HEK293 (cell line): ENCODE measurements at regions not wholly inside any gene's neighbourhood (a gene's known extent, or its start where the extent isn't known, plus 50 kb on each side); places are given as distances from the start of the nearest gene placed in this dataset.

Experiments
- ELK4 ChIP-seq: IDR thresholded peaks from 2 replicates; pipeline ENCODE4 v1.6.1; 2011; ENCODE audit warnings: mild to moderate bottlenecking, low read depth, low read length, borderline replicate concordance
- KLF1 ChIP-seq: fragments of 450-650 bp; formaldehyde crosslinking; IDR thresholded peaks from 2 replicates; pipeline ENCODE4 v1.5.1; 2016; ENCODE audit warnings: missing biosample characterization, missing genetic modification characterization
- ZBTB20 ChIP-seq: fragments of 450-650 bp; formaldehyde crosslinking; IDR thresholded peaks from 2 replicates; pipeline ENCODE4 v1.5.1; 2016; ENCODE audit warnings: missing biosample characterization, missing genetic modification characterization
- ZFHX2 ChIP-seq: fragments of 450-650 bp; formaldehyde crosslinking; conservative IDR thresholded peaks from 2 replicates; pipeline ENCODE4 v1.5.1; 2016; ENCODE audit warnings: missing biosample characterization, missing genetic modification characterization
- ZNF623 ChIP-seq: fragments of 450-650 bp; formaldehyde crosslinking; IDR thresholded peaks from 2 replicates; pipeline ENCODE4 v1.5.1; 2016; ENCODE audit warnings: missing biosample characterization, missing genetic modification characterization
- ZNF768 ChIP-seq: fragments of 450-650 bp; formaldehyde crosslinking; IDR thresholded peaks from 2 replicates; pipeline ENCODE4 v1.5.1; 2018; ENCODE audit warnings: missing biosample characterization, mild to moderate bottlenecking, missing genetic modification characterization
- TF ChIP-seq, protein P1 (sequence below): fragments of 450-650 bp; formaldehyde crosslinking; IDR thresholded peaks from 2 replicates; pipeline ENCODE4 v1.5.1; 2016; ENCODE audit warnings: missing biosample characterization, missing genetic modification characterization
- TF ChIP-seq, protein P2 (sequence below): fragments of 450-650 bp; formaldehyde crosslinking; IDR thresholded peaks from 2 replicates; pipeline ENCODE4 v1.5.1; 2016; ENCODE audit warnings: missing biosample characterization, missing genetic modification characterization, low read depth

GRCh38 chr12:45121224-45121623, 70.3 kb upstream of the DBX2 start:
- TF ChIP-seq ZNF623 (tag by site-specific recombination) (no peak), KLF1 (no peak), ZFHX2 (tag by site-specific recombination) (no peak), ZNF768 (tag by site-specific recombination) (no peak), ELK4 (no peak), ZBTB20 (no peak)
- TF ChIP-seq, protein P1, sequence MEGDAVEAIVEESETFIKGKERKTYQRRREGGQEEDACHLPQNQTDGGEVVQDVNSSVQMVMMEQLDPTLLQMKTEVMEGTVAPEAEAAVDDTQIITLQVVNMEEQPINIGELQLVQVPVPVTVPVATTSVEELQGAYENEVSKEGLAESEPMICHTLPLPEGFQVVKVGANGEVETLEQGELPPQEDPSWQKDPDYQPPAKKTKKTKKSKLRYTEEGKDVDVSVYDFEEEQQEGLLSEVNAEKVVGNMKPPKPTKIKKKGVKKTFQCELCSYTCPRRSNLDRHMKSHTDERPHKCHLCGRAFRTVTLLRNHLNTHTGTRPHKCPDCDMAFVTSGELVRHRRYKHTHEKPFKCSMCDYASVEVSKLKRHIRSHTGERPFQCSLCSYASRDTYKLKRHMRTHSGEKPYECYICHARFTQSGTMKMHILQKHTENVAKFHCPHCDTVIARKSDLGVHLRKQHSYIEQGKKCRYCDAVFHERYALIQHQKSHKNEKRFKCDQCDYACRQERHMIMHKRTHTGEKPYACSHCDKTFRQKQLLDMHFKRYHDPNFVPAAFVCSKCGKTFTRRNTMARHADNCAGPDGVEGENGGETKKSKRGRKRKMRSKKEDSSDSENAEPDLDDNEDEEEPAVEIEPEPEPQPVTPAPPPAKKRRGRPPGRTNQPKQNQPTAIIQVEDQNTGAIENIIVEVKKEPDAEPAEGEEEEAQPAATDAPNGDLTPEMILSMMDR (tag by site-specific recombination): no peak
- TF ChIP-seq, protein P2, sequence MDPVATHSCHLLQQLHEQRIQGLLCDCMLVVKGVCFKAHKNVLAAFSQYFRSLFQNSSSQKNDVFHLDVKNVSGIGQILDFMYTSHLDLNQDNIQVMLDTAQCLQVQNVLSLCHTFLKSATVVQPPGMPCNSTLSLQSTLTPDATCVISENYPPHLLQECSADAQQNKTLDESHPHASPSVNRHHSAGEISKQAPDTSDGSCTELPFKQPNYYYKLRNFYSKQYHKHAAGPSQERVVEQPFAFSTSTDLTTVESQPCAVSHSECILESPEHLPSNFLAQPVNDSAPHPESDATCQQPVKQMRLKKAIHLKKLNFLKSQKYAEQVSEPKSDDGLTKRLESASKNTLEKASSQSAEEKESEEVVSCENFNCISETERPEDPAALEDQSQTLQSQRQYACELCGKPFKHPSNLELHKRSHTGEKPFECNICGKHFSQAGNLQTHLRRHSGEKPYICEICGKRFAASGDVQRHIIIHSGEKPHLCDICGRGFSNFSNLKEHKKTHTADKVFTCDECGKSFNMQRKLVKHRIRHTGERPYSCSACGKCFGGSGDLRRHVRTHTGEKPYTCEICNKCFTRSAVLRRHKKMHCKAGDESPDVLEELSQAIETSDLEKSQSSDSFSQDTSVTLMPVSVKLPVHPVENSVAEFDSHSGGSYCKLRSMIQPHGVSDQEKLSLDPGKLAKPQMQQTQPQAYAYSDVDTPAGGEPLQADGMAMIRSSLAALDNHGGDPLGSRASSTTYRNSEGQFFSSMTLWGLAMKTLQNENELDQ (tag by site-specific recombination): no peak
